ENCODE measurements at regions not wholly inside any gene's neighbourhood (a gene's known extent, or its start where the extent isn't known, plus 50 kb on each side); places are given as distances from the start of the nearest gene placed in this dataset.

GRCh38 chr20:55555075-55555650 is 450.2 kb downstream of the CBLN4 start:
- no peak overlapping the region for H3K4me3 ChIP-seq (ENCODE audit: low read depth, low read length)
- Mint-ChIP-seq H3K27me3 (no peaks in the 10 kb centered on the region), H3K36me3 (no peaks in the 10 kb centered on the region), H3K27ac (no peak overlapping the region), H3K4me1 (no peaks in the 10 kb centered on the region), H3K4me3 (no peak overlapping the region), H3K9me3 (peaks cover 1 to 28% (median 6%) of the 10 kb centered on the region in 7 donors)
- H3K27ac ChIP-seq (ENCODE audit: insufficient read depth, low read length, poor library complexity, severe bottlenecking) = no peak overlapping the region
- H3K4me1 ChIP-seq (ENCODE audit: control insufficient read depth, insufficient read depth, low read length, poor library complexity, severe bottlenecking) = no peaks in the 10 kb centered on the region
- DNase-seq = no peak
- H3K27me3 ChIP-seq (ENCODE audit: control insufficient read depth, insufficient read depth, low read length) = no peaks in the 10 kb centered on the region
- ATAC-seq (ENCODE audit: low read depth in 2 of 2) = no peak
- peaks cover 0 to 8% of the 10 kb centered on the region in 2 experiments for H3K9me3 ChIP-seq (ENCODE audit: control insufficient read depth in 2 of 2, low read length in 2 of 2)
- no peaks in the 10 kb centered on the region for H3K36me3 ChIP-seq (ENCODE audit: control insufficient read depth, insufficient read depth, low read length)

- Mint-ChIP-seq H3K9me3 (peaks cover 0 to 12% (median 7%) of the 10 kb centered on the region in 7 donors), H3K4me1 (no peaks in the 10 kb centered on the region), H3K36me3 (no peaks in the 10 kb centered on the region), H3K27me3 (no peaks in the 10 kb centered on the region), H3K4me3 (no peak overlapping the region), H3K27ac (no peak overlapping the region)
- ATAC-seq (ENCODE audit: low read depth in 2 of 2) (no peak), DNase-seq (no peak)
- no peak overlapping the region for H3K27ac ChIP-seq (ENCODE audit: insufficient read depth, low read length, poor library complexity, severe bottlenecking)
- no peaks in the 10 kb centered on the region for H3K9me3 ChIP-seq (ENCODE audit: control insufficient read depth in 2 of 2, low read length in 2 of 2)
- H3K4me3 ChIP-seq (ENCODE audit: low read depth, low read length) = no peak overlapping the region
- H3K27me3 ChIP-seq (ENCODE audit: control insufficient read depth, insufficient read depth, low read length) = no peaks in the 10 kb centered on the region
- H3K36me3 ChIP-seq (ENCODE audit: control insufficient read depth, insufficient read depth, low read length) = no peaks in the 10 kb centered on the region
- no peaks in the 10 kb centered on the region for H3K4me1 ChIP-seq (ENCODE audit: control insufficient read depth, insufficient read depth, low read length, poor library complexity, severe bottlenecking)
Measured at GRCh38 chr20:55544638-55545037, 460.7 kb downstream of the CBLN4 start.

GRCh38 chr20:55540486-55540885 is 464.8 kb downstream of the CBLN4 start:
- Mint-ChIP-seq H3K36me3 (no peaks in the 10 kb centered on the region), H3K27ac (peak overlapping the region in 1 of 3 donors; percentile 8), H3K4me1 (no peaks in the 10 kb centered on the region), H3K27me3 (no peaks in the 10 kb centered on the region), H3K9me3 (peaks cover 3 to 12% (median 7%) of the 10 kb centered on the region in 7 donors), H3K4me3 (no peak overlapping the region)
- Histone ChIP-seq H3K27ac (ENCODE audit: insufficient read depth, low read length, poor library complexity, severe bottlenecking) (no peak overlapping the region), H3K4me3 (ENCODE audit: low read depth, low read length) (no peak overlapping the region), H3K27me3 (ENCODE audit: control insufficient read depth, insufficient read depth, low read length) (no peaks in the 10 kb centered on the region), H3K9me3 (ENCODE audit: control insufficient read depth in 2 of 2, low read length in 2 of 2) (no peaks in the 10 kb centered on the region), H3K36me3 (ENCODE audit: control insufficient read depth, insufficient read depth, low read length) (no peaks in the 10 kb centered on the region), H3K4me1 (ENCODE audit: control insufficient read depth, insufficient read depth, low read length, poor library complexity, severe bottlenecking) (no peaks in the 10 kb centered on the region)
- DNase-seq (no peak), ATAC-seq (ENCODE audit: low read depth in 2 of 2) (no peak)

- Histone ChIP-seq H3K4me3 (ENCODE audit: low read depth, low read length) (no peak overlapping the region), H3K27me3 (ENCODE audit: control insufficient read depth, insufficient read depth, low read length) (no peaks in the 10 kb centered on the region), H3K4me1 (ENCODE audit: control insufficient read depth, insufficient read depth, low read length, poor library complexity, severe bottlenecking) (no peaks in the 10 kb centered on the region), H3K9me3 (ENCODE audit: control insufficient read depth in 2 of 2, low read length in 2 of 2) (no peaks in the 10 kb centered on the region), H3K36me3 (ENCODE audit: control insufficient read depth, insufficient read depth, low read length) (no peaks in the 10 kb centered on the region), H3K27ac (ENCODE audit: insufficient read depth, low read length, poor library complexity, severe bottlenecking) (no peak overlapping the region)
- no peaks in the 10 kb centered on the region for H3K27me3 Mint-ChIP-seq
- no peak overlapping the region for H3K4me3 Mint-ChIP-seq
- DNase-seq (no peak), ATAC-seq (ENCODE audit: low read depth in 2 of 2) (no peak)
- peaks cover 4 to 15% (median 8%) of the 10 kb centered on the region in 7 donors for H3K9me3 Mint-ChIP-seq
- H3K4me1 Mint-ChIP-seq = no peaks in the 10 kb centered on the region
- H3K36me3 Mint-ChIP-seq = no peaks in the 10 kb centered on the region
- no peak overlapping the region for H3K27ac Mint-ChIP-seq
Measured at GRCh38 chr20:55540013-55540412, 465.3 kb downstream of the CBLN4 start.

GRCh38 chr20:55538261-55538908 is 466.9 kb downstream of the CBLN4 start:
- Histone ChIP-seq H3K27me3 (ENCODE audit: control insufficient read depth, insufficient read depth, low read length) (no peaks in the 10 kb centered on the region), H3K36me3 (ENCODE audit: control insufficient read depth, insufficient read depth, low read length) (no peaks in the 10 kb centered on the region), H3K4me3 (ENCODE audit: low read depth, low read length) (no peak overlapping the region), H3K27ac (ENCODE audit: insufficient read depth, low read length, poor library complexity, severe bottlenecking) (no peak overlapping the region), H3K4me1 (ENCODE audit: control insufficient read depth, insufficient read depth, low read length, poor library complexity, severe bottlenecking) (no peaks in the 10 kb centered on the region), H3K9me3 (ENCODE audit: control insufficient read depth in 2 of 2, low read length in 2 of 2) (peaks cover 4% of the 10 kb centered on the region in 2 experiments)
- H3K4me3 Mint-ChIP-seq = no peak overlapping the region
- H3K36me3 Mint-ChIP-seq = no peaks in the 10 kb centered on the region
- H3K27ac Mint-ChIP-seq = no peak overlapping the region
- peaks cover 6 to 15% (median 8%) of the 10 kb centered on the region in 7 donors for H3K9me3 Mint-ChIP-seq
- H3K4me1 Mint-ChIP-seq = no peaks in the 10 kb centered on the region
- DNase-seq (no peak), ATAC-seq (ENCODE audit: low read depth in 2 of 2) (no peak)
- H3K27me3 Mint-ChIP-seq = no peaks in the 10 kb centered on the region

- no peak overlapping the region for H3K4me3 ChIP-seq (ENCODE audit: low read depth, low read length)
- H3K36me3 ChIP-seq (ENCODE audit: control insufficient read depth, insufficient read depth, low read length) = no peaks in the 10 kb centered on the region
- no peaks in the 10 kb centered on the region for H3K27me3 Mint-ChIP-seq
- peaks cover 6 to 15% (median 8%) of the 10 kb centered on the region in 7 donors for H3K9me3 Mint-ChIP-seq
- H3K27me3 ChIP-seq (ENCODE audit: control insufficient read depth, insufficient read depth, low read length) = no peaks in the 10 kb centered on the region
- H3K4me1 ChIP-seq (ENCODE audit: control insufficient read depth, insufficient read depth, low read length, poor library complexity, severe bottlenecking) = no peaks in the 10 kb centered on the region
- no peaks in the 10 kb centered on the region for H3K4me1 Mint-ChIP-seq
- H3K4me3 Mint-ChIP-seq = no peak overlapping the region
- H3K27ac ChIP-seq (ENCODE audit: insufficient read depth, low read length, poor library complexity, severe bottlenecking) = no peak overlapping the region
- peaks cover 4 to 6% of the 10 kb centered on the region in 2 experiments for H3K9me3 ChIP-seq (ENCODE audit: control insufficient read depth in 2 of 2, low read length in 2 of 2)
- DNase-seq (no peak), ATAC-seq (ENCODE audit: low read depth in 2 of 2) (no peak)
- H3K27ac Mint-ChIP-seq = no peak overlapping the region
- no peaks in the 10 kb centered on the region for H3K36me3 Mint-ChIP-seq
Measured at GRCh38 chr20:55535366-55535765, 470.0 kb downstream of the CBLN4 start.

GRCh38 chr20:55533632-55534031 is 471.7 kb downstream of the CBLN4 start:
- no peak overlapping the region for H3K4me3 Mint-ChIP-seq
- H3K4me1 ChIP-seq (ENCODE audit: control insufficient read depth, insufficient read depth, low read length, poor library complexity, severe bottlenecking) = no peaks in the 10 kb centered on the region
- H3K27me3 ChIP-seq (ENCODE audit: control insufficient read depth, insufficient read depth, low read length) = no peaks in the 10 kb centered on the region
- no peaks in the 10 kb centered on the region for H3K4me1 Mint-ChIP-seq
- no peak overlapping the region for H3K27ac Mint-ChIP-seq
- H3K27ac ChIP-seq (ENCODE audit: insufficient read depth, low read length, poor library complexity, severe bottlenecking) = no peak overlapping the region
- no peak overlapping the region for H3K4me3 ChIP-seq (ENCODE audit: low read depth, low read length)
- H3K36me3 Mint-ChIP-seq = no peaks in the 10 kb centered on the region
- H3K27me3 Mint-ChIP-seq = no peaks in the 10 kb centered on the region
- peaks cover 4 to 10% of the 10 kb centered on the region in 2 experiments for H3K9me3 ChIP-seq (ENCODE audit: control insufficient read depth in 2 of 2, low read length in 2 of 2)
- no peaks in the 10 kb centered on the region for H3K36me3 ChIP-seq (ENCODE audit: control insufficient read depth, insufficient read depth, low read length)
- no peak for ATAC-seq (ENCODE audit: low read depth in 2 of 2)
- peaks cover 5 to 18% (median 10%) of the 10 kb centered on the region in 7 donors for H3K9me3 Mint-ChIP-seq
- no peak for DNase-seq

GRCh38 chr20:55530763-55531162 is 474.6 kb downstream of the CBLN4 start:
- Mint-ChIP-seq H3K27ac (no peak overlapping the region), H3K4me3 (no peak overlapping the region), H3K27me3 (no peaks in the 10 kb centered on the region), H3K9me3 (peaks cover 2 to 19% (median 12%) of the 10 kb centered on the region in 7 donors), H3K36me3 (no peaks in the 10 kb centered on the region), H3K4me1 (no peaks in the 10 kb centered on the region)
- no peaks in the 10 kb centered on the region for H3K27me3 ChIP-seq (ENCODE audit: control insufficient read depth, insufficient read depth, low read length)
- ATAC-seq (ENCODE audit: low read depth in 2 of 2) (no peak), DNase-seq (no peak)
- H3K9me3 ChIP-seq (ENCODE audit: control insufficient read depth in 2 of 2, low read length in 2 of 2) = peaks cover 5 to 19% of the 10 kb centered on the region in 2 experiments
- no peak overlapping the region for H3K4me3 ChIP-seq (ENCODE audit: low read depth, low read length)
- H3K36me3 ChIP-seq (ENCODE audit: control insufficient read depth, insufficient read depth, low read length) = no peaks in the 10 kb centered on the region
- no peak overlapping the region for H3K27ac ChIP-seq (ENCODE audit: insufficient read depth, low read length, poor library complexity, severe bottlenecking)
- H3K4me1 ChIP-seq (ENCODE audit: control insufficient read depth, insufficient read depth, low read length, poor library complexity, severe bottlenecking) = no peaks in the 10 kb centered on the region

Measured in CD4-positive, CD25-positive, alpha-beta regulatory T cell (primary cell).